Right lobe of liver (tissue), 4 donors: ENCODE measurements at regions not wholly inside any gene's neighbourhood (a gene's known extent, or its start where the extent isn't known, plus 50 kb on each side); places are given as distances from the start of the nearest gene placed in this dataset.

Experiments
- POLR2A ChIP-seq: fragments of 450-650 bp; IDR thresholded peaks from one replicate; pipeline ENCODE4 v1.6.1; 2017; ENCODE audit warnings: antibody characterized with exemption, mild to moderate bottlenecking
- TF ChIP-seq, protein P1 (sequence below), 4 donors: fragments of 200-600 bp in 3 of 4; fragments of 450-650 bp in 1 of 4; IDR thresholded peaks; one replicate each; pipeline versions ENCODE4 v1.5.1 to v1.8.0; 2016 to 2022; ENCODE audit warnings: antibody characterized with exemption in 4 of 4, mild to moderate bottlenecking in 2 of 4
- donor health status: DM: no; HTN: no; CAD: no.
- donor health status: DM: no; HTN: no; CAD: no.
- donor health status: DM: no; HTN: yes; CAD: no.

- TF ChIP-seq, protein P1, sequence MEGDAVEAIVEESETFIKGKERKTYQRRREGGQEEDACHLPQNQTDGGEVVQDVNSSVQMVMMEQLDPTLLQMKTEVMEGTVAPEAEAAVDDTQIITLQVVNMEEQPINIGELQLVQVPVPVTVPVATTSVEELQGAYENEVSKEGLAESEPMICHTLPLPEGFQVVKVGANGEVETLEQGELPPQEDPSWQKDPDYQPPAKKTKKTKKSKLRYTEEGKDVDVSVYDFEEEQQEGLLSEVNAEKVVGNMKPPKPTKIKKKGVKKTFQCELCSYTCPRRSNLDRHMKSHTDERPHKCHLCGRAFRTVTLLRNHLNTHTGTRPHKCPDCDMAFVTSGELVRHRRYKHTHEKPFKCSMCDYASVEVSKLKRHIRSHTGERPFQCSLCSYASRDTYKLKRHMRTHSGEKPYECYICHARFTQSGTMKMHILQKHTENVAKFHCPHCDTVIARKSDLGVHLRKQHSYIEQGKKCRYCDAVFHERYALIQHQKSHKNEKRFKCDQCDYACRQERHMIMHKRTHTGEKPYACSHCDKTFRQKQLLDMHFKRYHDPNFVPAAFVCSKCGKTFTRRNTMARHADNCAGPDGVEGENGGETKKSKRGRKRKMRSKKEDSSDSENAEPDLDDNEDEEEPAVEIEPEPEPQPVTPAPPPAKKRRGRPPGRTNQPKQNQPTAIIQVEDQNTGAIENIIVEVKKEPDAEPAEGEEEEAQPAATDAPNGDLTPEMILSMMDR (IDR thresholded peaks at IDR 0.05), result no peak
- TF ChIP-seq POLR2A, result no peak
Measured at GRCh38 chr2:65501074-65501473, 68.7 kb upstream of the SPRED2 start.
